Neural progenitor cell (in vitro differentiated cells): ENCODE measurements at regions not wholly inside any gene's neighbourhood (a gene's known extent, or its start where the extent isn't known, plus 50 kb on each side); places are given as distances from the start of the nearest gene placed in this dataset.

Experiments
- CTCF ChIP-seq: fragments of 200-600 bp; sonication (generic); IDR thresholded peaks from 2 replicates; pipeline ENCODE4 v1.5.1; 2017; ENCODE audit warnings: antibody characterized with exemption, mild to moderate bottlenecking
- EZH2 ChIP-seq: fragments of 200-600 bp; sonication (generic); IDR thresholded peaks from 2 replicates; pipeline ENCODE4 v1.6.1; 2017; ENCODE audit warnings: antibody characterized with exemption, mild to moderate bottlenecking, moderate library complexity

- TF ChIP-seq CTCF (no peak), EZH2 (no peak)
Observed at GRCh38 chr21:35482933-35483662, 434.0 kb upstream of the RUNX1 start.
